OCI-LY7 (cell line): ENCODE measurements at regions not wholly inside any gene's neighbourhood (a gene's known extent, or its start where the extent isn't known, plus 50 kb on each side); places are given as distances from the start of the nearest gene placed in this dataset.

ENCODE experiments used
- EZH2phosphoT487 ChIP-seq: fragments of 200-600 bp; sonication (generic); IDR thresholded peaks from 2 replicates; pipeline ENCODE4 v1.6.1; 2018; ENCODE audit warnings: low read depth, borderline replicate concordance, mild to moderate bottlenecking, mixed run types, antibody characterized with exemption, low read length, moderate library complexity, mixed read lengths
- TF ChIP-seq, protein P1 (sequence below): fragments of 200-600 bp; sonication (generic); conservative IDR thresholded peaks from 2 replicates; pipeline ENCODE4 v1.5.1; 2014; ENCODE audit warnings: mild to moderate bottlenecking, antibody characterized with exemption, low read length, moderate library complexity, mixed read lengths

DNA sequence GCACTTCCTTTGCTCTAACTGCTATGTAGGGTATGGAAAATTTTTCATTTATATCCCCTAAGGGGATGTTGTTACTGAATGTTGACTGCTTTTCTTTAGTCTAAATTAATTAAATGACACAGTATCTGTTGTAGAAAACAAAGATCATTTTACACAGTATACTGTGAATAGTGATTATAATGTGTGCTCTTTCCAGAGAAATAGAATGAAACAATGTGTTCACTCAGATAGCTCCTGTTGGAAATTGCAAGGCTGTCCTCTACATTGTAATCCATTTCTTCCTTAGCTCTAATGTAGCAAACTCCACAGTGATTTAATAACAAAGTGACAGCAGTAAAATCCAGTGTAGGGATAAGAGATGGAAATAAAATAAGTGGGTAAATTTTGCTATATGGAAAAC is 159.0 kb upstream of the VEPH1 start:
- TF ChIP-seq, protein P1, sequence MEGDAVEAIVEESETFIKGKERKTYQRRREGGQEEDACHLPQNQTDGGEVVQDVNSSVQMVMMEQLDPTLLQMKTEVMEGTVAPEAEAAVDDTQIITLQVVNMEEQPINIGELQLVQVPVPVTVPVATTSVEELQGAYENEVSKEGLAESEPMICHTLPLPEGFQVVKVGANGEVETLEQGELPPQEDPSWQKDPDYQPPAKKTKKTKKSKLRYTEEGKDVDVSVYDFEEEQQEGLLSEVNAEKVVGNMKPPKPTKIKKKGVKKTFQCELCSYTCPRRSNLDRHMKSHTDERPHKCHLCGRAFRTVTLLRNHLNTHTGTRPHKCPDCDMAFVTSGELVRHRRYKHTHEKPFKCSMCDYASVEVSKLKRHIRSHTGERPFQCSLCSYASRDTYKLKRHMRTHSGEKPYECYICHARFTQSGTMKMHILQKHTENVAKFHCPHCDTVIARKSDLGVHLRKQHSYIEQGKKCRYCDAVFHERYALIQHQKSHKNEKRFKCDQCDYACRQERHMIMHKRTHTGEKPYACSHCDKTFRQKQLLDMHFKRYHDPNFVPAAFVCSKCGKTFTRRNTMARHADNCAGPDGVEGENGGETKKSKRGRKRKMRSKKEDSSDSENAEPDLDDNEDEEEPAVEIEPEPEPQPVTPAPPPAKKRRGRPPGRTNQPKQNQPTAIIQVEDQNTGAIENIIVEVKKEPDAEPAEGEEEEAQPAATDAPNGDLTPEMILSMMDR, result no peak
- TF ChIP-seq EZH2phosphoT487, result no peak
